ENCODE measurements at regions not wholly inside any gene's neighbourhood (a gene's known extent, or its start where the extent isn't known, plus 50 kb on each side); places are given as distances from the start of the nearest gene placed in this dataset.

- H3K9me3 Mint-ChIP-seq (ENCODE audit: unreplicated experiment) = no peaks in the 10 kb centered on the region
- H3K27ac Mint-ChIP-seq (ENCODE audit: unreplicated experiment) = no peak overlapping the region
- H3K4me1 Mint-ChIP-seq (ENCODE audit: low read depth, unreplicated experiment) = no peaks in the 10 kb centered on the region
- POLR2A ChIA-PET = no interaction called here
- CTCF ChIA-PET = no interaction called here
- no TSS peak for BruUV-seq (replicated peaks)
- H3K9me3 ChIP-seq = no peaks in the 10 kb centered on the region
- H3K4me3 Mint-ChIP-seq (ENCODE audit: unreplicated experiment) = no peak overlapping the region
- H3K36me3 Mint-ChIP-seq (ENCODE audit: insufficient read depth, unreplicated experiment) = no peaks in the 10 kb centered on the region
- TF ChIP-seq CTCF (IDR thresholded peaks at IDR 0.05; ENCODE audit: insufficient read depth in 1 of 2, low read depth in 1 of 2, low read length in 1 of 2, severe bottlenecking in 1 of 2, unreplicated experiment in 1 of 2) = no peak
- DNase-seq = no peak
- no peaks in the 10 kb centered on the region for H3K4me1 ChIP-seq
- H3K27me3 Mint-ChIP-seq (ENCODE audit: insufficient read depth, unreplicated experiment) = peaks cover 2% of the 10 kb centered on the region
- no peaks in the 10 kb centered on the region for H3K36me3 ChIP-seq (ENCODE audit: control insufficient read depth, insufficient read depth, low read length)
- H3K27me3 ChIP-seq (replicated peaks; ENCODE audit: control insufficient read depth, insufficient read depth, low read length) = no peaks in the 10 kb centered on the region
- intact Hi-C loops (cut with micrococcal nuclease; ENCODE audit: unreplicated experiment) = no loop called here
- no peak overlapping the region for H3K4me3 ChIP-seq (ENCODE audit: low read depth, low read length)
These were observed 94.9 kb upstream of the PDE4D start for GRCh38 chr5:59988396-59988795.

- Mint-ChIP-seq H3K4me1 (ENCODE audit: low read depth, unreplicated experiment) (no peaks in the 10 kb centered on the region), H3K27ac (ENCODE audit: unreplicated experiment) (no peak overlapping the region), H3K36me3 (ENCODE audit: insufficient read depth, unreplicated experiment) (no peaks in the 10 kb centered on the region), H3K4me3 (ENCODE audit: unreplicated experiment) (no peak overlapping the region), H3K9me3 (ENCODE audit: unreplicated experiment) (no peaks in the 10 kb centered on the region), H3K27me3 (ENCODE audit: insufficient read depth, unreplicated experiment) (peaks cover 5% of the 10 kb centered on the region)
- H3K9me3 ChIP-seq = no peaks in the 10 kb centered on the region
- no peak for DNase-seq
- POLR2A ChIA-PET = no interaction called here
- CTCF ChIA-PET = no interaction called here
- no peak overlapping the region for H3K4me3 ChIP-seq (ENCODE audit: low read depth, low read length)
- no TSS peak for BruUV-seq (replicated peaks)
- no peaks in the 10 kb centered on the region for H3K4me1 ChIP-seq
- intact Hi-C loops (cut with micrococcal nuclease; ENCODE audit: unreplicated experiment) = no loop called here
- no peaks in the 10 kb centered on the region for H3K27me3 ChIP-seq (replicated peaks; ENCODE audit: control insufficient read depth, insufficient read depth, low read length)
- H3K36me3 ChIP-seq (ENCODE audit: control insufficient read depth, insufficient read depth, low read length) = no peaks in the 10 kb centered on the region
- no peak for TF ChIP-seq CTCF (IDR thresholded peaks at IDR 0.05; ENCODE audit: insufficient read depth in 1 of 2, low read depth in 1 of 2, low read length in 1 of 2, severe bottlenecking in 1 of 2, unreplicated experiment in 1 of 2)
These were observed 82.8 kb upstream of the PDE4D start for GRCh38 chr5:59976342-59976741.

GRCh38 chr5:59972043-59972442 lies 78.5 kb upstream of the PDE4D start:
- H3K27ac Mint-ChIP-seq (ENCODE audit: unreplicated experiment) = no peak overlapping the region
- BruUV-seq (replicated peaks) = no TSS peak
- no peaks in the 10 kb centered on the region for H3K36me3 Mint-ChIP-seq (ENCODE audit: insufficient read depth, unreplicated experiment)
- Histone ChIP-seq H3K4me1 (no peaks in the 10 kb centered on the region), H3K36me3 (ENCODE audit: control insufficient read depth, insufficient read depth, low read length) (no peaks in the 10 kb centered on the region), H3K27me3 (replicated peaks; ENCODE audit: control insufficient read depth, insufficient read depth, low read length) (no peaks in the 10 kb centered on the region), H3K4me3 (ENCODE audit: low read depth, low read length) (no peak overlapping the region), H3K9me3 (no peaks in the 10 kb centered on the region)
- intact Hi-C loops (cut with micrococcal nuclease; ENCODE audit: unreplicated experiment) = no loop called here
- CTCF ChIA-PET = no interaction called here
- POLR2A ChIA-PET = no interaction called here
- no peak for DNase-seq
- no peaks in the 10 kb centered on the region for H3K4me1 Mint-ChIP-seq (ENCODE audit: low read depth, unreplicated experiment)
- TF ChIP-seq CTCF (IDR thresholded peaks at IDR 0.05; ENCODE audit: insufficient read depth in 1 of 2, low read depth in 1 of 2, low read length in 1 of 2, severe bottlenecking in 1 of 2, unreplicated experiment in 1 of 2) = no peak
- H3K4me3 Mint-ChIP-seq (ENCODE audit: unreplicated experiment) = no peak overlapping the region
- peaks cover 5% of the 10 kb centered on the region for H3K27me3 Mint-ChIP-seq (ENCODE audit: insufficient read depth, unreplicated experiment)
- no peaks in the 10 kb centered on the region for H3K9me3 Mint-ChIP-seq (ENCODE audit: unreplicated experiment)
